DMS114 treated with DMSO at 0.1 percent for 48 hours (cell line): ENCODE measurements at regions not wholly inside any gene's neighbourhood (a gene's known extent, or its start where the extent isn't known, plus 50 kb on each side); places are given as distances from the start of the nearest gene placed in this dataset.

Experiments used
- DNase-seq: peaks from one replicate; lab custom pipeline; 2025; ENCODE audit not compliant: unreplicated experiment; lab: John Stamatoyannopoulos, UW

DNA sequence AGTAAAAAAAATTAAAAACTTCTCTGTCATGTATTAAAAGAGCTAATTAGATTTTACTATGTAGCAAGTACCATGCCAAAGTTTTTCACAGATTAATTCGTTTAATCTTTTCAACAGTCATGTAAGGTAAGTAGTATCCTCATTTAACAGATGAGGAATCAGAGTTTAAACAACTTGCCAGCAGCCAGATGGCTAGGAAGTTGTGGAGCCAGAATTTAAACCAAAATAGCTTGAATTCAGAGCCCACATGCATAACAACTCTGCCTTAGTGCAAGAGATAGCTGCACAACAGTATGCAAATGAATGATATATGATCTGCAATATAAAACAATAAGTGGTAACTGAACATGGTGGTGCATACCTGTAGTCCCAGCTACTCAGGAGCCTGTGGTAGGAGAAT, 75.3 kb downstream of the NAP1L3 start:
- no peak for DNase-seq

DNA sequence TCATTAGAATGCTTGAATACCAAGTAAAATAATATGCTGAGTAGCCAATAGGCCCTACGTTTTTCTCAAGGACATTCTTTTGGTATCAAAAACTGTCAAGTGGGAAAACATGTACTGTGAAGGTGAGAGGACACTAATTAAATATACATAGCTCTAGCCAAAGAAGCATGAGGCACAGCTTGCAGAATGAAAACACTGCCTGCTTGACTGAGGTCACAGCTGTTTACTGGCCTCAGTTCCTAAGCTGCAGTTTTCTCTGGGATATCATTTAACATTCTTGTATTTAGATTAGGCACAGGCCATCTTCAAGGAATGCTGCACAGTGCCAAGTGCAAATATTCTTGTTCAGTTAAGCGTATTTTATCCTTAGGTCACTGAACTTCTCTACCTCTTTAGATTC, 78.6 kb downstream of the NAP1L3 start:
- no peak for DNase-seq

DNA sequence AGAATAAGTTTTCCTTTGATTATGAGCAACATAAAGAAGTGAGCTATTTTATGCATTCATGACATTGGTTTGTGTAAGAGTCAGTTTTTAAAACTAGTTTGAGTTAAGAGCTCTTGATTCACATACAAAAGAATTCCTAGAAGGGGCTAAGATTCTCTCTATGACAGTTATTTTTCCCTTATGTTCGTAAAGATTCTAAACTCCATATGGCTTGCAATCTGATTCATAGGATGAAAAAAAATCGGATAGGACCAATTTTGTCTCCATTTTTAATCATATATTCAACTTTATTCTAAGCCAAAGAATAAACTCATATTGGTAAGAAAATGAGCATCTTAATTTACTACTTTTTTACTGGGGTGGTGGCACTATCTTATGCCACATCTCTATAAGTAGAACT, 79.4 kb downstream of the NAP1L3 start:
- no peak for DNase-seq

- no peak for DNase-seq
Measured at GRCh38 chrX:93591398-93591797, 82.0 kb downstream of the NAP1L3 start.

DNA sequence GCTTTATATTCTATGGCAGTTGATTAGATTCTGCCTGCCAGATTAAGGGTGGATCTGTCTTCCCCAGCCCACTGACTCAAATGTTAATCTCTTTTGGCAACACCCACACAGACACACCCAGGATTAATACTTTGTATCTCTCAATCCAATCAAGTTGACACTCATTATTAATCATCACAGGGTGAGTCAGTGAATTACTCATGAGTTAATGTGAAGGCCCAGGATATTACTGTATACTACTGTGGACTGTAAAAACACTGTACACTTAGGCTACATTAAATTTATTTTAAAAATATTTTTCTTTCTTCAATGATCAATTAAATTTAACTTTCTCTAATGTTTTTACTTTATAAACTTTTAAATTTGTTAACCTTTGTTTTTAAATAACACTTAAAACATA, 87.7 kb downstream of the NAP1L3 start:
- no peak for DNase-seq

DNA sequence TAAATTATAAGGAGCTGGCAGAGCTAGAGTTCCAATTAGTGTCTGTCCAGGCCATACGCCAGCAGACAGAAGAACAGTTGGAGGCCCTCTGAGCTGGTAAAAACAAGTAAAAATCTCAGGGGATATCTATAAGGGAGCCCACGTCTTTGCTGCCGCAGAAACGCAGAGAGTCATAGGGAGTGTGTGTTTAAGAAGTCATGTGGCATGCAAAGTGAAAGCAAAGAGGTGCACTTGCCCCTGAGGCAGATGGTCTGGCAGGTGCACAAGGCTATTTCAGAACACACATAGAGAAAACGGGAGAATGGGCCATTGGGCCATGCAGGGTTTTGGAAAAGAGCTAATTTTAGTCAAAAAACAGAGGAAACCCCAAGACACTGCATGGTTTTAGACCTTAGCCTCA, 92.7 kb downstream of the NAP1L3 start:
- no peak for DNase-seq

DNA sequence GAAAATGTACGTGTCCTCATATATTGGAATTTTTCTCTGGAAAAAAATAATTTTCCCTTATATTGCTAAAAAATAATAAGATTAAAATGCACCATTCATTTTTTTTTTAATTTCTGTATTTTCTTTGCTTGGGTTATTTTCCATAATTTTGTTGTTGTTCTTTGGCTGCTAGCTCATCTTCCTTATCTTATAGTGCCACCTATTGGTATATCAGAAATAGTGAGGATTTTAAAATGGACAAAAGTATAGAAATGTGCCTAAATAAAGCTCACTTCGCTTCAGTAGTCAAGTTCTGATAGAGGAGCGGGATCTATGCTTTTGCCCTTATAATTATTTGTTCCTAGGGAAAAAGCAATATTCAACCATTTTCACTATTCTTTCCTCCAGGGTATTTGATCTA, 134.8 kb downstream of the NAP1L3 start:
- DNase-seq = peak; percentile 36

- DNase-seq = no peak
Measured at GRCh38 chrX:93528917-93529316, 144.5 kb downstream of the NAP1L3 start.
